Ascending aorta (tissue), 2 donors: ENCODE measurements at regions not wholly inside any gene's neighbourhood (a gene's known extent, or its start where the extent isn't known, plus 50 kb on each side); places are given as distances from the start of the nearest gene placed in this dataset.

Source experiments
- DNase-seq, 2 donors: peaks; one replicate each; pipeline ENCODE4 v3.0.0-alpha.2; 2019; ENCODE audit warnings: low spot score in 2 of 2
- H3K27ac ChIP-seq, 2 donors: fragments of 200-600 bp; sonication (generic); one replicate each; pipeline ENCODE4 v1.5.1; 2016 to 2017; ENCODE audit warnings: mild to moderate bottlenecking in 1 of 2
- H3K27me3 ChIP-seq: fragments of 200-600 bp; sonication (generic); one replicate; pipeline ENCODE4 v1.5.1; 2017
- H3K36me3 ChIP-seq, 2 donors: fragments of 200-600 bp; sonication (generic); one replicate each; pipeline ENCODE4 v1.5.1; 2016
- H3K4me1 ChIP-seq, 2 donors: fragments of 200-600 bp; sonication (generic); one replicate each; pipeline ENCODE4 v1.5.1; 2016 to 2017; ENCODE audit warnings: mild to moderate bottlenecking in 1 of 2
- H3K4me3 ChIP-seq, 2 donors: fragments of 200-600 bp; sonication (generic); one replicate each; pipeline ENCODE4 v1.5.1; 2016 to 2017; ENCODE audit warnings: mild to moderate bottlenecking in 1 of 2
- H3K9me3 ChIP-seq, 2 donors: fragments of 200-600 bp; sonication (generic); one replicate each; pipeline ENCODE4 v1.5.1; 2016
- intact Hi-C: fragments of 100-400 bp; cut with DNase I; formaldehyde crosslinking; loops from one replicate; pipeline ENCODE4 v1.15.1; 2023
- TF ChIP-seq, protein P1 (sequence below), 3 experiments: fragments of 200-600 bp in 2 of 3; fragments of 450-650 bp in 1 of 3; sonication (generic) in 2 of 3; IDR thresholded peaks; one replicate each; pipeline ENCODE4 v1.5.1; 2016 to 2019; ENCODE audit warnings: antibody characterized with exemption in 3 of 3, mild to moderate bottlenecking in 1 of 3, moderate library complexity in 1 of 3

DNA sequence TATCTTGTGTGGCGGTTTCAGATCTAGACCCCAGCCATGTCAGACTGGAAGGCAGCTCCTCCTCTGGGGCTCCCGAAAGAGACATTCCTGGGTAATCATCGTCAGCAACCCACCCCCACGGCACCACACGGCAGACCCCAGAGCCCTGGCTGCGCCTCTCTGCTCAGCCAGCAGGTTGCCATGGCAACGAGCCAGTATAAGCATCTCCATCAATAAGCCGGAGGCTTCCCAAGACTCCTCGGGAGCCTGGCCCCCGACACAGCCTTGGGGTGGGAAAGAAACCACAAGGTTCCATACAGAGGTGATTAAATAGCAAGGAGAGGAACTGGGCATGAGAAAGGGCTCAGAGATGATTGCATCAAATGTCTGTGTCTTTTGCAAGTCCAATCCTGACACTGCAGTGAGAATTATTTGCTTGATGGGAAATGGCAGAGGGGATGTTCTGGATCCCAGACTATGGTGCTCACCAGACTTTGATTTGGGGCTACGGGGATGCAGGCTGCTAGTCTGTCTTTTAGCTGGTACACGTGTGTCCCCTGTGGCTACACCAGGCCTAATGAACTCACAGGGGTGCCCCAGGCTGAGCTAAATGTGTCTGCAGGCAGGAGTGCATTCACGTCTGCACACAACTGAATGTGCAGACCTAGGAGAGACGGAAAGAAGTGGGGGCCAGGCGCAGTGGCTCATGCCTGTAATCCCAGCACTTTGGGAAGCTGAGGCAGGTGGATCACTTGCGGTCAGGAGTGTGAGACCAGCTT is 320.5 kb upstream of the TNRC6C start:
- Histone ChIP-seq H3K9me3 (no peaks in the 10 kb centered on the region), H3K27ac (no peak overlapping the region), H3K4me3 (no peak overlapping the region), H3K4me1 (no peaks in the 10 kb centered on the region), H3K36me3 (no peaks in the 10 kb centered on the region), H3K27me3 (no peaks in the 10 kb centered on the region)
- TF ChIP-seq, protein P1, sequence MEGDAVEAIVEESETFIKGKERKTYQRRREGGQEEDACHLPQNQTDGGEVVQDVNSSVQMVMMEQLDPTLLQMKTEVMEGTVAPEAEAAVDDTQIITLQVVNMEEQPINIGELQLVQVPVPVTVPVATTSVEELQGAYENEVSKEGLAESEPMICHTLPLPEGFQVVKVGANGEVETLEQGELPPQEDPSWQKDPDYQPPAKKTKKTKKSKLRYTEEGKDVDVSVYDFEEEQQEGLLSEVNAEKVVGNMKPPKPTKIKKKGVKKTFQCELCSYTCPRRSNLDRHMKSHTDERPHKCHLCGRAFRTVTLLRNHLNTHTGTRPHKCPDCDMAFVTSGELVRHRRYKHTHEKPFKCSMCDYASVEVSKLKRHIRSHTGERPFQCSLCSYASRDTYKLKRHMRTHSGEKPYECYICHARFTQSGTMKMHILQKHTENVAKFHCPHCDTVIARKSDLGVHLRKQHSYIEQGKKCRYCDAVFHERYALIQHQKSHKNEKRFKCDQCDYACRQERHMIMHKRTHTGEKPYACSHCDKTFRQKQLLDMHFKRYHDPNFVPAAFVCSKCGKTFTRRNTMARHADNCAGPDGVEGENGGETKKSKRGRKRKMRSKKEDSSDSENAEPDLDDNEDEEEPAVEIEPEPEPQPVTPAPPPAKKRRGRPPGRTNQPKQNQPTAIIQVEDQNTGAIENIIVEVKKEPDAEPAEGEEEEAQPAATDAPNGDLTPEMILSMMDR (IDR thresholded peaks at IDR 0.05), result no peak
- DNase-seq, result no peak
- intact Hi-C loops, result no loop called here

DNA sequence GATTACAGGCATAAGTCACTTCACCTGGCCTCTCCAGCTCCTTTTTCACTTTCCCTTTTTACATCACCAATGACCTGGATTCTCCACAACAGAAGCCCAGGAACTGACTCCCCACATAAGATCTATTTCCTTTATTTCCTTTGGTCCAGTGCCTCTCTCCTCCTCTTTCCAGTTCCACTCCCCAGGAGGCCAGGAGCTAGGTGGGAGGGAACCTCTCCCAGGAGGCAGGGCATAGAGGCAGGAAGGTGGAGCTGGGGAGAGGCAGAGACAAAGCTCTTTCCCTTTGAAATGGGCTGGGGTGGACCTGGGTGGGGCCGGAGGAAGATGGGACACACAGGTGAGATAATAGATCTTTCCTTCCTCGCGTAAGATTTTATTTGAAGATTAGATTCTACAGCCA is 318.3 kb upstream of the TNRC6C start:
- intact Hi-C loops, result no loop called here
- Histone ChIP-seq H3K36me3 (no peaks in the 10 kb centered on the region), H3K4me1 (peaks cover 0 to 1% of the 10 kb centered on the region in 2 donors), H3K27ac (no peak overlapping the region), H3K27me3 (no peaks in the 10 kb centered on the region), H3K4me3 (no peak overlapping the region), H3K9me3 (no peaks in the 10 kb centered on the region)
- DNase-seq, result no peak
- TF ChIP-seq, protein P1 (IDR thresholded peaks at IDR 0.05), result no peak

DNA sequence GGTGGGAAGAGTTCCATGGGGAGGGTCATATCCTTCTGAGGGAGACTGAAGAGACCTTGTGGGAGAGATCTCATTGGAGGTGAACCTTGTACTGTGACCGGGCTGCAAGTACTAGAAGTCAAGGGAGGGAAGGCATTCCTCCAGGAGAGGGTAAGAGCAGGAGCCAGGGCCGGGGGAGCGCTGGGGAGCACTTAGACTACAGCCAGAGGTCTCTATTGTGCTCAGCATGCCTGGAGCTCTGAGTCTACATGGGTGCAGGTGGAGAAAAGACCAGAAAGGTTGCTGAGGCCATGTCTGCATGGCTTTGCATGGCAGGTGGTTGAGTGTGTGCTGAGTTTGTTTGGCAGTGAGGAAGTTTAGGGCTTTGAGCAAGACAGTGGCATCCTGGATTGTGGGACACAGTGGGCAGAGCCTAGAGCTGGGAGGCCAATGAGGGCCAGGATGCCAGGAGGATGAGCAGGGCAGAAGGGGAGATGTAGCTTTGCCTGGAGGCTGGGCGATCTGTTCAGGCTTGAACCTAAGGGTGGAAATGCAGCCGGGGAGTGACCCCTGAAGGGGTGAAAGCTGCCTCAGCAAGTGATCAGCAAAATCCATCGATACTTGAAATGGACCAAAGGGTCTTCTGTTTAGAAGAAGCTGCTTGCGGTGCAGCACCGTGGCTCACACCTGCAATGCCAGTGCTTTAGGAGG is 317.4 kb upstream of the TNRC6C start:
- H3K4me3 ChIP-seq, result no peak overlapping the region
- H3K27ac ChIP-seq, result no peak overlapping the region
- H3K9me3 ChIP-seq, result no peaks in the 10 kb centered on the region
- TF ChIP-seq, protein P1 (IDR thresholded peaks at IDR 0.05), result no peak
- H3K36me3 ChIP-seq, result no peaks in the 10 kb centered on the region
- intact Hi-C loops, result no loop called here
- H3K27me3 ChIP-seq, result no peaks in the 10 kb centered on the region
- H3K4me1 ChIP-seq, result peaks cover 0 to 4% of the 10 kb centered on the region in 2 donors
- no peak for DNase-seq

DNA sequence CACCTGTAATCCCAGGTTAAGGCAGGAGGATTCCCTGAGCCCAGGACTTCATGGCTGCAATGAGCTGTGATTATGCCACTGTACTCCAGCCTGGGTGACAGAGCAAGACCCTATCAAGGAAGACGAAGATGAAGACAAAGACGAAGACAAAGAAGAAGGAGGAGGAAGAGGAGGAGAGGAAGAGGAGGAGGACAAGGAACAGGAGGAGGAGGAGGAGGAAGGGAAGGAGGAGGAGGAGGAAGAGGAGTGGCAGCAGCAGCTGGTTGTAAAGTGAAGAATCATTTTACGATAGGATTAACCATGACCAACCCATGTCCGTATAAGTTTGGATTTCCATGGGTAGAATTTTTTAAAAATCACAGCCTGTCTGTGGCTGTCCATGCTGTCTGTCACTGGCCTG is 316.8 kb upstream of the TNRC6C start:
- no peak for DNase-seq
- H3K27ac ChIP-seq, result no peak overlapping the region
- H3K36me3 ChIP-seq, result no peaks in the 10 kb centered on the region
- TF ChIP-seq, protein P1 (IDR thresholded peaks at IDR 0.05), result no peak
- no peaks in the 10 kb centered on the region for H3K27me3 ChIP-seq
- intact Hi-C loops, result no loop called here
- peaks cover 0 to 4% of the 10 kb centered on the region in 2 donors for H3K4me1 ChIP-seq
- no peaks in the 10 kb centered on the region for H3K9me3 ChIP-seq
- H3K4me3 ChIP-seq, result no peak overlapping the region

DNA sequence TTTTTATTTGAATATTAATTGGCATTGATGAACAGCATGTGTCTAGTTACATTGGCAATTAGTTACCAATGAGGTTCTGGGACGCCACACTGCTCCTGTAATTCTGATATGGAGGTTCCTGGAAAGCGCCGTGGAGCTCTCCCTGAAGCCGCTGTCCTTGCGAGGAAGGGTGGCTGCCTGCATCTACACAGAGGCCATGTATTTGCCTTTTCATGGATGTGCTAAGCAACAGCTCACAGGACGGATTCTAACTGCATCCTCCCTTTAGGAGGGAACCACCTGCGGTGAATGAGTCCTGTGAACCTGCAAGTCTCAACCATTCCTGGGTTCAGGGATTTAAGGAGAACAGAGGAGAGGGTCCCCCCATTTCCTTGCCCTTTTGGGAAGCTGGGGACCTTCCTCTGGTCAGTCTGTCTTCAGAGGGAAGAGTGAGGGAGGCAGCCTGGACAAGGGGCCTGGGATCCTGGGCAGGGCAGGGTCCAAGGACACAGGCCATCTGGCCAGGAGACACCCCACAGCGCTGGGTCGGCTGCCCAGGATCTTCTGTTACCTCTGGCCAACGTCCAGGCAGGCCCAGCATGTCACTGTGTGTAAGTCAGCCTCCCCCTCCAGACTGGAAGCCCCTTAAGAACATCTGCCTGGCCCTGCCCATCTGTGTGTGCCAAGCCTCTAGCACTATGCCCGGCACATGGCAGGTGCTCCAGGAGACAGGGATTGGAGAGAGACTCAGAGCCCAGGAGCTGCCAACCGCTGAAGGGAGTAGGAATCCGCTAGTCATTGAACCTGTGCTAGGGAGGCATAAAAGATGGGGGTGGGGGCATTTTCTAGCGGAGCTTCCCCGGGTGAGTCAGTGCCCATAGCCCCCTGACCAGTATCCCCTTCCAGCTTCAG is 314.1 kb upstream of the TNRC6C start:
- no peaks in the 10 kb centered on the region for H3K27me3 ChIP-seq
- TF ChIP-seq, protein P1 (IDR thresholded peaks at IDR 0.05), result no peak
- H3K9me3 ChIP-seq, result no peaks in the 10 kb centered on the region
- DNase-seq, result peak in 1 of 2 donors; percentile 52
- H3K4me1 ChIP-seq, result peaks cover 0 to 4% of the 10 kb centered on the region in 2 donors
- intact Hi-C loops, result no loop called here
- no peaks in the 10 kb centered on the region for H3K36me3 ChIP-seq
- H3K27ac ChIP-seq, result no peak overlapping the region
- H3K4me3 ChIP-seq, result no peak overlapping the region
